ENCODE measurements at regions not wholly inside any gene's neighbourhood (a gene's known extent, or its start where the extent isn't known, plus 50 kb on each side); places are given as distances from the start of the nearest gene placed in this dataset.
A peak's percentile ranks its signal among the peaks of the same experiment; 100 is the strongest.

GRCh38 chr1:238061967-238062613 is 171.4 kb upstream of the ZP4 start:
- DNase-seq: no peak

GRCh38 chr1:238060061-238060460 is 169.3 kb upstream of the ZP4 start:
- no peak for DNase-seq

GRCh38 chr1:238052496-238053266 is 162.0 kb upstream of the ZP4 start:
- DNase-seq: no peak

- DNase-seq: no peak
Measured at GRCh38 chr1:238029126-238029525, 138.4 kb upstream of the ZP4 start.

GRCh38 chr1:238027366-238027765 is 136.6 kb upstream of the ZP4 start:
- no peak for DNase-seq

GRCh38 chr1:238023137-238023536 is 132.4 kb upstream of the ZP4 start:
- no peak for DNase-seq

GRCh38 chr1:238018214-238018613 is 127.5 kb upstream of the ZP4 start:
- DNase-seq: no peak

- no peak for DNase-seq
Measured at GRCh38 chr1:238006779-238007178, 116.1 kb upstream of the ZP4 start.

- no peak for DNase-seq
Measured at GRCh38 chr1:238005116-238005515, 114.4 kb upstream of the ZP4 start.

- no peak for DNase-seq
Measured at GRCh38 chr1:238001818-238002217, 111.1 kb upstream of the ZP4 start.

- no peak for DNase-seq
Measured at GRCh38 chr1:237999426-238000052, 108.8 kb upstream of the ZP4 start.

GRCh38 chr1:237998581-237998980 is 107.9 kb upstream of the ZP4 start:
- no peak for DNase-seq

GRCh38 chr1:237983496-237983895 is 92.8 kb upstream of the ZP4 start:
- DNase-seq: no peak

GRCh38 chr1:237981223-237981622 is 90.5 kb upstream of the ZP4 start:
- no peak for DNase-seq

GRCh38 chr1:237976331-237976730 is 85.6 kb upstream of the ZP4 start:
- DNase-seq: no peak

GRCh38 chr1:237975903-237976302 is 85.2 kb upstream of the ZP4 start:
- DNase-seq: no peak

- peak; percentile 57 for DNase-seq
Measured at GRCh38 chr1:237975376-237975775, 84.7 kb upstream of the ZP4 start.

GRCh38 chr1:237972186-237972585 is 81.5 kb upstream of the ZP4 start:
- DNase-seq: no peak

GRCh38 chr1:237962985-237963384 is 72.3 kb upstream of the ZP4 start:
- no peak for DNase-seq

- no peak for DNase-seq
Measured at GRCh38 chr1:237961754-237962153, 71.0 kb upstream of the ZP4 start.

- no peak for DNase-seq
Measured at GRCh38 chr1:237959838-237960237, 69.1 kb upstream of the ZP4 start.

GRCh38 chr1:237953238-237953637 is 62.5 kb upstream of the ZP4 start:
- DNase-seq: no peak
